ENCODE measurements at regions not wholly inside any gene's neighbourhood (a gene's known extent, or its start where the extent isn't known, plus 50 kb on each side); places are given as distances from the start of the nearest gene placed in this dataset.

GRCh38 chr13:47213047-47213446, 316.2 kb upstream of the HTR2A start:
- Mint-ChIP-seq H3K4me1 (no peaks in the 10 kb centered on the region), H3K4me3 (no peak overlapping the region), H3K27ac (ENCODE audit: unreplicated experiment) (no peak overlapping the region), H3K9me3 (peaks cover 3% of the 10 kb centered on the region), H3K27me3 (ENCODE audit: low read depth) (no peaks in the 10 kb centered on the region), H3K36me3 (ENCODE audit: low read depth) (peaks cover 2% of the 10 kb centered on the region)
- TF ChIP-seq CTCF (conservative IDR thresholded peaks at IDR 0.05) = no peak
- DNase-seq (ENCODE audit: low read depth, low spot score) = no peak

GRCh38 chr13:47211106-47211505, 314.3 kb upstream of the HTR2A start:
- Mint-ChIP-seq H3K36me3 (ENCODE audit: low read depth) (peaks cover 2% of the 10 kb centered on the region), H3K9me3 (peaks cover 3% of the 10 kb centered on the region), H3K4me1 (no peaks in the 10 kb centered on the region), H3K4me3 (no peak overlapping the region), H3K27me3 (ENCODE audit: low read depth) (no peaks in the 10 kb centered on the region), H3K27ac (ENCODE audit: unreplicated experiment) (no peak overlapping the region)
- TF ChIP-seq CTCF (conservative IDR thresholded peaks at IDR 0.05) = no peak
- no peak for DNase-seq (ENCODE audit: low read depth, low spot score)

- H3K27ac Mint-ChIP-seq (ENCODE audit: unreplicated experiment) = no peak overlapping the region
- no peaks in the 10 kb centered on the region for H3K27me3 Mint-ChIP-seq (ENCODE audit: low read depth)
- no peaks in the 10 kb centered on the region for H3K9me3 Mint-ChIP-seq
- no peak for TF ChIP-seq CTCF (conservative IDR thresholded peaks at IDR 0.05)
- DNase-seq (ENCODE audit: low read depth, low spot score) = no peak
- H3K36me3 Mint-ChIP-seq (ENCODE audit: low read depth) = no peaks in the 10 kb centered on the region
- H3K4me3 Mint-ChIP-seq = no peak overlapping the region
- H3K4me1 Mint-ChIP-seq = no peaks in the 10 kb centered on the region
Observed at GRCh38 chr13:47206111-47206510, 309.3 kb upstream of the HTR2A start.

- no peak for DNase-seq (ENCODE audit: low read depth, low spot score)
- no peaks in the 10 kb centered on the region for H3K36me3 Mint-ChIP-seq (ENCODE audit: low read depth)
- no peak overlapping the region for H3K27ac Mint-ChIP-seq (ENCODE audit: unreplicated experiment)
- no peaks in the 10 kb centered on the region for H3K4me1 Mint-ChIP-seq
- H3K4me3 Mint-ChIP-seq = no peak overlapping the region
- H3K27me3 Mint-ChIP-seq (ENCODE audit: low read depth) = no peaks in the 10 kb centered on the region
- no peak for TF ChIP-seq CTCF (conservative IDR thresholded peaks at IDR 0.05)
- no peaks in the 10 kb centered on the region for H3K9me3 Mint-ChIP-seq
Observed at GRCh38 chr13:47190696-47191305, 293.9 kb upstream of the HTR2A start.

- DNase-seq (ENCODE audit: low read depth, low spot score) = no peak
- TF ChIP-seq CTCF (conservative IDR thresholded peaks at IDR 0.05) = no peak
- Mint-ChIP-seq H3K36me3 (ENCODE audit: low read depth) (no peaks in the 10 kb centered on the region), H3K4me3 (no peak overlapping the region), H3K27ac (ENCODE audit: unreplicated experiment) (no peak overlapping the region), H3K9me3 (no peaks in the 10 kb centered on the region), H3K27me3 (ENCODE audit: low read depth) (no peaks in the 10 kb centered on the region), H3K4me1 (no peaks in the 10 kb centered on the region)
Observed at GRCh38 chr13:47188802-47189201, 291.9 kb upstream of the HTR2A start.

Measured in neural crest cell (in vitro differentiated cells).